Skeletal muscle satellite cell (primary cell): ENCODE measurements at regions not wholly inside any gene's neighbourhood (a gene's known extent, or its start where the extent isn't known, plus 50 kb on each side); places are given as distances from the start of the nearest gene placed in this dataset.

Source experiments
- H3K27me3 ChIP-seq: 2 replicates; pipeline ENCODE4 v1.7.0; 2013; ENCODE audit warnings: low read length; ENCODE audit not compliant: control insufficient read depth, insufficient read depth
- H3K36me3 ChIP-seq: 2 replicates; pipeline ENCODE4 v1.7.0; 2013; ENCODE audit warnings: mild to moderate bottlenecking, control low read depth, low read length; ENCODE audit not compliant: insufficient read depth
- H3K4me1 ChIP-seq: 2 replicates; pipeline ENCODE4 v1.7.0; 2013; ENCODE audit warnings: low read length; ENCODE audit not compliant: control insufficient read depth, insufficient read depth
- H3K4me2 ChIP-seq: 2 replicates; pipeline ENCODE4 v1.7.0; 2013; ENCODE audit warnings: mild to moderate bottlenecking, low read length
- H3K4me3 ChIP-seq: 2 replicates; pipeline ENCODE4 v1.7.0; 2013; ENCODE audit warnings: low read length
- H3K9ac ChIP-seq: 2 replicates; pipeline ENCODE4 v1.7.0; 2013; ENCODE audit warnings: mild to moderate bottlenecking, low read depth, low read length, moderate library complexity
- H3K9me3 ChIP-seq: replicated peaks from 2 replicates; pipeline ENCODE4 v1.7.0; 2013; ENCODE audit warnings: mild to moderate bottlenecking, control low read depth, low read length

GRCh38 chr5:4513381-4513780, 626.7 kb upstream of the ADAMTS16 start:
- no peak overlapping the region for H3K4me2 ChIP-seq
- H3K9ac ChIP-seq, result no peak overlapping the region
- H3K4me3 ChIP-seq, result no peak overlapping the region
- no peaks in the 10 kb centered on the region for H3K36me3 ChIP-seq
- peaks cover 14% of the 10 kb centered on the region for H3K9me3 ChIP-seq
- no peaks in the 10 kb centered on the region for H3K27me3 ChIP-seq
- no peaks in the 10 kb centered on the region for H3K4me1 ChIP-seq

- Histone ChIP-seq H3K27me3 (no peaks in the 10 kb centered on the region), H3K4me1 (no peaks in the 10 kb centered on the region), H3K9ac (no peak overlapping the region)
These were observed 626.0 kb upstream of the ADAMTS16 start for GRCh38 chr5:4514067-4514648.

GRCh38 chr5:4518903-4519672, 621.0 kb upstream of the ADAMTS16 start:
- Histone ChIP-seq H3K9me3 (peaks cover 12% of the 10 kb centered on the region), H3K4me2 (no peak overlapping the region), H3K9ac (no peak overlapping the region), H3K27me3 (no peaks in the 10 kb centered on the region), H3K36me3 (no peaks in the 10 kb centered on the region), H3K4me3 (no peak overlapping the region), H3K4me1 (no peaks in the 10 kb centered on the region)

More at GRCh38 chr5:4514067-4514648, 626.0 kb upstream of the ADAMTS16 start:
- H3K9me3 ChIP-seq, result peaks cover 17% of the 10 kb centered on the region
- H3K4me3 ChIP-seq, result no peak overlapping the region
- H3K4me2 ChIP-seq, result no peak overlapping the region
- no peaks in the 10 kb centered on the region for H3K36me3 ChIP-seq

GRCh38 chr5:4520559-4520958, 619.6 kb upstream of the ADAMTS16 start:
- H3K9ac ChIP-seq, result no peak overlapping the region
- H3K9me3 ChIP-seq, result peaks cover 6% of the 10 kb centered on the region
- H3K4me1 ChIP-seq, result no peaks in the 10 kb centered on the region
- no peaks in the 10 kb centered on the region for H3K36me3 ChIP-seq
- H3K27me3 ChIP-seq, result no peaks in the 10 kb centered on the region
- H3K4me3 ChIP-seq, result no peak overlapping the region
- H3K4me2 ChIP-seq, result no peak overlapping the region

GRCh38 chr5:4523038-4523437, 617.1 kb upstream of the ADAMTS16 start:
- Histone ChIP-seq H3K36me3 (no peaks in the 10 kb centered on the region), H3K4me1 (no peaks in the 10 kb centered on the region), H3K4me2 (no peak overlapping the region), H3K27me3 (no peaks in the 10 kb centered on the region), H3K4me3 (no peak overlapping the region), H3K9ac (no peak overlapping the region), H3K9me3 (peaks cover 4% of the 10 kb centered on the region)

- Histone ChIP-seq H3K36me3 (no peaks in the 10 kb centered on the region), H3K4me1 (no peaks in the 10 kb centered on the region), H3K4me2 (no peak overlapping the region), H3K9ac (no peak overlapping the region), H3K27me3 (no peaks in the 10 kb centered on the region), H3K4me3 (no peak overlapping the region), H3K9me3 (peaks cover 16% of the 10 kb centered on the region)
These were observed 608.1 kb upstream of the ADAMTS16 start for GRCh38 chr5:4531756-4532704.

GRCh38 chr5:4532705-4533080, 607.4 kb upstream of the ADAMTS16 start:
- Histone ChIP-seq H3K9ac (no peak overlapping the region), H3K4me3 (no peak overlapping the region), H3K9me3 (peaks cover 16% of the 10 kb centered on the region), H3K4me2 (no peak overlapping the region), H3K27me3 (no peaks in the 10 kb centered on the region), H3K36me3 (no peaks in the 10 kb centered on the region), H3K4me1 (no peaks in the 10 kb centered on the region)

- H3K36me3 ChIP-seq, result no peaks in the 10 kb centered on the region
- H3K4me2 ChIP-seq, result no peak overlapping the region
- no peak overlapping the region for H3K4me3 ChIP-seq
- H3K27me3 ChIP-seq, result no peaks in the 10 kb centered on the region
- H3K9me3 ChIP-seq, result peaks cover 16% of the 10 kb centered on the region
- no peak overlapping the region for H3K9ac ChIP-seq
- no peaks in the 10 kb centered on the region for H3K4me1 ChIP-seq
These were observed 606.5 kb upstream of the ADAMTS16 start for GRCh38 chr5:4533457-4534105.

- Histone ChIP-seq H3K4me2 (no peak overlapping the region), H3K36me3 (no peaks in the 10 kb centered on the region), H3K27me3 (no peaks in the 10 kb centered on the region), H3K4me1 (no peaks in the 10 kb centered on the region), H3K9ac (no peak overlapping the region), H3K9me3 (peaks cover 16% of the 10 kb centered on the region), H3K4me3 (no peak overlapping the region)
These were observed 602.6 kb upstream of the ADAMTS16 start for GRCh38 chr5:4537489-4537888.

- no peaks in the 10 kb centered on the region for H3K4me1 ChIP-seq
- peaks cover 15% of the 10 kb centered on the region for H3K9me3 ChIP-seq
- H3K4me3 ChIP-seq, result no peak overlapping the region
- H3K36me3 ChIP-seq, result no peaks in the 10 kb centered on the region
- H3K27me3 ChIP-seq, result no peaks in the 10 kb centered on the region
- H3K4me2 ChIP-seq, result no peak overlapping the region
- H3K9ac ChIP-seq, result no peak overlapping the region
These were observed 599.6 kb upstream of the ADAMTS16 start for GRCh38 chr5:4540375-4541173.
